ENCODE measurements at regions not wholly inside any gene's neighbourhood (a gene's known extent, or its start where the extent isn't known, plus 50 kb on each side); places are given as distances from the start of the nearest gene placed in this dataset.

DNA sequence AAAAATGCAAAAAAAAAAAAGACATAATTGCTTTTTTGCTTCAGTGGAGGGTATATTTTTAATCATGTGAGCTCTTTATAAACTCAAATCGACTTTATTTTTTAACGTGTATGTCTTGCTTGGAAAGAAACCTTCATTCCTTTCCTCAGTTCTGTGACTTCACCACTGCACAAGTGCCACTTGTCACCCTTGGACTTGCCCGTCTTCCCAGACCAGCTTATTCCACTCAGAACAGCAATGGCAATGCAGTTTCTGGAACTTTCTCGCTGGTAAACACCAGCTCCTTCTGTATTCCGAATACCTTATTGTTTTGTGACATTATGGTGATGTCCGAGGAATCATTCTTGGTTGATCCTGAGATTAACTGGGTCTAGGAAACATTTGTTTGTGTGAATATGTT, 440.5 kb upstream of the ADAMTS16 start:
- Histone ChIP-seq H3K9ac (ENCODE audit: extremely low read depth, low read length, poor library complexity, severe bottlenecking) (no peak overlapping the region), H3K27me3 (ENCODE audit: control insufficient read depth, insufficient read depth, low read length, poor library complexity, severe bottlenecking) (peaks cover 13% of the 10 kb centered on the region), H3K9me3 (ENCODE audit: control insufficient read depth, low read length) (no peaks in the 10 kb centered on the region), H3K27ac (ENCODE audit: low read depth, low read length) (no peak overlapping the region), H3K4me1 (ENCODE audit: control insufficient read depth, insufficient read depth, low read length) (no peaks in the 10 kb centered on the region), H3K36me3 (ENCODE audit: control insufficient read depth, insufficient read depth, low read length) (no peaks in the 10 kb centered on the region), H3K4me3 (ENCODE audit: low read length) (no peak overlapping the region)
- Mint-ChIP-seq H3K27ac (no peak overlapping the region), H3K4me3 (no peak overlapping the region), H3K9me3 (no peaks in the 10 kb centered on the region), H3K36me3 (ENCODE audit: low read depth) (no peaks in the 10 kb centered on the region), H3K27me3 (ENCODE audit: insufficient read depth) (peaks cover 1% of the 10 kb centered on the region), H3K4me1 (no peaks in the 10 kb centered on the region)
- no peak for TF ChIP-seq CTCF (conservative IDR thresholded peaks at IDR 0.05)
- 90 to 94% methylated on average over 6 of the region's 6 CpGs for WGBS, 2 experiments (ENCODE audit: insufficient coverage in 1 of 2, insufficient read length in 1 of 2)
- DNase-seq = no peak

DNA sequence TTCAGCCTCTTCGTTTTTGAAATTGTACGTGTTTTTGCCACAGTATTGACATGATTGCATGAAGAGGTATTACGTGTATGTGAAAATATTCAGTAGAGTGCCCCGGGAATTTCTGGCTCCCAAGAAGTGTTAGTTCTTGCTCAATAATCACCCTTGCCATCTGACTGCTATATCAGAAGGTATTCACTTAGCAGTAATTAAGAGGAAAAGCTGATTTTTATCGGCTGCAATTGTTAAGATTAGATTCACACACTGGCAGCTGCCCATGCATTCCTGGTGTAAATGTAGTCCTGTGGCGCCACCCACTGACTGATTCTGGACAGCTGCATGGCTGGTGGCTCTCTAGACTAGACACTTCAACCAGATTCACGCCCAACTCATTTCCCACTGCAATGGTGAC, 440.1 kb upstream of the ADAMTS16 start:
- no peak overlapping the region for H3K4me3 ChIP-seq (ENCODE audit: low read length)
- no peak overlapping the region for H3K4me3 Mint-ChIP-seq
- H3K36me3 Mint-ChIP-seq (ENCODE audit: low read depth) = no peaks in the 10 kb centered on the region
- no peak overlapping the region for H3K27ac Mint-ChIP-seq
- H3K36me3 ChIP-seq (ENCODE audit: control insufficient read depth, insufficient read depth, low read length) = no peaks in the 10 kb centered on the region
- peaks cover 1% of the 10 kb centered on the region for H3K27me3 Mint-ChIP-seq (ENCODE audit: insufficient read depth)
- peaks cover 13% of the 10 kb centered on the region for H3K27me3 ChIP-seq (ENCODE audit: control insufficient read depth, insufficient read depth, low read length, poor library complexity, severe bottlenecking)
- WGBS, 2 experiments (ENCODE audit: insufficient coverage in 1 of 2, insufficient read length in 1 of 2) = 40 to 64% methylated on average over 2 to 7 of the region's 7 CpGs
- H3K4me1 ChIP-seq (ENCODE audit: control insufficient read depth, insufficient read depth, low read length) = no peaks in the 10 kb centered on the region
- no peak overlapping the region for H3K9ac ChIP-seq (ENCODE audit: extremely low read depth, low read length, poor library complexity, severe bottlenecking)
- no peaks in the 10 kb centered on the region for H3K9me3 ChIP-seq (ENCODE audit: control insufficient read depth, low read length)
- TF ChIP-seq CTCF (conservative IDR thresholded peaks at IDR 0.05) = peak; percentile 92
- no peak overlapping the region for H3K27ac ChIP-seq (ENCODE audit: low read depth, low read length)
- no peaks in the 10 kb centered on the region for H3K9me3 Mint-ChIP-seq
- no peaks in the 10 kb centered on the region for H3K4me1 Mint-ChIP-seq
- peak; percentile 93 for DNase-seq

GRCh38 chr5:4700871-4701270, 439.3 kb upstream of the ADAMTS16 start:
- TF ChIP-seq CTCF (conservative IDR thresholded peaks at IDR 0.05) = no peak
- WGBS, 2 experiments (ENCODE audit: insufficient coverage in 1 of 2, insufficient read length in 1 of 2) = 78 to 80% methylated on average over 3 of the region's 3 CpGs
- no peak for DNase-seq
- no peak overlapping the region for H3K4me3 Mint-ChIP-seq
- H3K27me3 Mint-ChIP-seq (ENCODE audit: insufficient read depth) = peaks cover 1% of the 10 kb centered on the region
- H3K27me3 ChIP-seq (ENCODE audit: control insufficient read depth, insufficient read depth, low read length, poor library complexity, severe bottlenecking) = peaks cover 13% of the 10 kb centered on the region
- H3K9me3 Mint-ChIP-seq = no peaks in the 10 kb centered on the region
- H3K9me3 ChIP-seq (ENCODE audit: control insufficient read depth, low read length) = no peaks in the 10 kb centered on the region
- no peaks in the 10 kb centered on the region for H3K4me1 ChIP-seq (ENCODE audit: control insufficient read depth, insufficient read depth, low read length)
- H3K36me3 ChIP-seq (ENCODE audit: control insufficient read depth, insufficient read depth, low read length) = no peaks in the 10 kb centered on the region
- H3K27ac ChIP-seq (ENCODE audit: low read depth, low read length) = no peak overlapping the region
- no peak overlapping the region for H3K4me3 ChIP-seq (ENCODE audit: low read length)
- no peak overlapping the region for H3K27ac Mint-ChIP-seq
- no peaks in the 10 kb centered on the region for H3K4me1 Mint-ChIP-seq
- H3K9ac ChIP-seq (ENCODE audit: extremely low read depth, low read length, poor library complexity, severe bottlenecking) = no peak overlapping the region
- no peaks in the 10 kb centered on the region for H3K36me3 Mint-ChIP-seq (ENCODE audit: low read depth)

Measured in endodermal cell (in vitro differentiated cells).